T-helper 1 cell treated with Interleukin-12 subunit alpha and Interleukin-12 subunit beta and Interleukin-4 antibody, amounts not matched to agents 30 ng/mL and 1 ng/mL, for 36 hours (primary cell): ENCODE measurements at regions not wholly inside any gene's neighbourhood (a gene's known extent, or its start where the extent isn't known, plus 50 kb on each side); places are given as distances from the start of the nearest gene placed in this dataset.

Experiments used
- intact Hi-C: fragments of 100-400 bp; cut with micrococcal nuclease; formaldehyde crosslinking; loops from one replicate; pipeline ENCODE4 v1.15.1; 2024

DNA sequence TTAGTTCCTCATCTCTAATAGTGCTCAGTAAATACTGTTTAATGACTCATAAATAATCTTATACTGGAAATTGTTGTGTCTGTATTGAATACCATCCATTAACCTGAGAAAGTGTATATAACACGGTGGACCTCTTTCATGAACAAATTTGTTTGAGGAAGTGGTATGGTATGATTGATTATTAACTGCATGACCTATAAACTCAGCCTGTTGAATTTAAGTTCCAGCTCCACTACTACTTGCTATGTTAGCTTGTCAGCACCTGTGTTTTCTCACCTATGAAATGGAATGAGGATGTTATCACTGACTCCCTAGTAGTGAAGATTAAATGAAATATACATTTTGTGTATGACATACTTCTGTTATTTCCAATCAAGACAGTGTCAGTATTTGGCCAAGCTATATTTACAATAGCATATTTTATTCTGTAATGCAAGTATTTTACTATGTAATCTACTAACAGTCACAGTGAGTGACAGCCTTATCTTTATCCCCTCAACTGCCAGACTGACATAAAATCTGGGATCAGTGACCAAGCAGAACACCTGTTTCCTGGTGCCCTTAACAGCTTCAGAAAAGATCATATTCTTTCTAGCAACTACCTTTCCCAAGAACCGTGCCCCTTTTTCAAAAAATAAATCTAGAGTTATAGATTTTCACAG lies 77.3 kb upstream of the ITGA1 start:
- intact Hi-C loops = no loop called here

GRCh38 chr5:52710972-52711596 lies 76.6 kb upstream of the ITGA1 start:
- intact Hi-C loops = no loop called here

GRCh38 chr5:52712354-52712753 lies 75.4 kb upstream of the ITGA1 start:
- intact Hi-C loops = no loop called here

- intact Hi-C loops = loop anchor here (1.0 to 2.0 kb wide), 12 partner anchors 9 to 384 kb away; partner anchors contain the start of genes ITGA1, MOCS2 and PELO
Observed at GRCh38 chr5:52725065-52725746, 62.5 kb upstream of the ITGA1 start.

DNA sequence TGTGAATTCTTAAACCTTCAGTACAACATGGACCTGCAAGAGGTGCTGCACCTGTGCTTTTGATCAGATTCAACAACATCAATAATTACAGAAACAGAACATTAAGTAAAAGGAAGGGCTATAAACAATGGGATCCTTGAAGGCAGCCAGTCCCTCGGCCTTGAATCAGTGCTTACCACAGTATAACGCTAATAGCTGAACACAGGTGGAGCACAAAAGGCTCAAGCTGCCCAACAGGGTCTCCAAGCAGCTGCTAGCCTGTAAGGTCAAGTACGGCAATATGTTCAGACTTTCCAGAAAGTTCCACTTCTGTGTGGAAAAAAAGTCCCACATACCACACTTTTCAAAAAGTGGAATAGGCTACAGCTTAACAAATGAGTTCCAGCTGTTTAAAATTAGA lies 61.9 kb upstream of the ITGA1 start:
- intact Hi-C loops = loop anchor here (1.0 to 2.0 kb wide), 12 partner anchors 10 to 383 kb away; partner anchors contain the start of genes ITGA1, MOCS2 and PELO

DNA sequence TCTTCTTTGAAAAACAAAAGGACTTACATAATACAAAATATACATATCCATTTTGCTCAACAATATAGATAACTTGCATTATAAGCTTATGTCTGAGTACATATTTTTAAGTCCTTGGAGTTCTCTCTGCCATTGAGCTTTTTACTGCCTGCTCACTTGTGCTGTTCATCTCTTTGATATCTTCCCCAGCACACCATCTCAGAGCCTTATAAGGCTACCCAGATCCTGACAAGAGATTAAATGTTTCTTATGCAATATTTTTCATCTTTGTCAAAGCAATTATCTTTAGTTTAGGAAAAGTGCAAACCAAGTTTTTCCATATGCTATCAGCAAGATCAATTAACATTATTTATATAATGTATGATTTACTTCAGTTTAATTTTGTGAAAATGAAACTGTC lies 60.7 kb upstream of the ITGA1 start:
- intact Hi-C loops = no loop called here

- intact Hi-C loops = no loop called here
Observed at GRCh38 chr5:52727576-52727975, 60.1 kb upstream of the ITGA1 start.

GRCh38 chr5:52728224-52728623 lies 59.5 kb upstream of the ITGA1 start:
- intact Hi-C loops = no loop called here

GRCh38 chr5:52728686-52729085 lies 59.0 kb upstream of the ITGA1 start:
- intact Hi-C loops = no loop called here

GRCh38 chr5:52731274-52732027 lies 56.3 kb upstream of the ITGA1 start:
- intact Hi-C loops = no loop called here

DNA sequence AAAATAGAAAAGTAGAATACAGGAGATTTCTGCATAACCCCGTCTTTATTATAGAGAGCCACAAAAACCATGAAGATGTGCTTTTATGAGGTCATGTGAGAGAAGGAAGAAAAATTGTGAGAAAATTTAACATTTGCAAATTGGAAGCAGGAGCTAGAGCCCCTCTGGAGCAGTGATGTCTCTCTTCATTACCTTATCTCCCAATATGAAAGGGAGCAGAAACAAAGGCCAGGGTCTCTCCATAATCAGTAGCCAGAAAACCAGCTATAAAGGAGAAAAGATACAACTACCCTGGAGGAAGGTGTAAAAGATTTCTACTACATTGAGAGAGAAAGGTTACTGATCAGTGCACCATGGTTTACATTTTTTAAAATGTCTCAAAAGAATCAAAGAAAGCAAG lies 53.2 kb upstream of the ITGA1 start:
- intact Hi-C loops = no loop called here

DNA sequence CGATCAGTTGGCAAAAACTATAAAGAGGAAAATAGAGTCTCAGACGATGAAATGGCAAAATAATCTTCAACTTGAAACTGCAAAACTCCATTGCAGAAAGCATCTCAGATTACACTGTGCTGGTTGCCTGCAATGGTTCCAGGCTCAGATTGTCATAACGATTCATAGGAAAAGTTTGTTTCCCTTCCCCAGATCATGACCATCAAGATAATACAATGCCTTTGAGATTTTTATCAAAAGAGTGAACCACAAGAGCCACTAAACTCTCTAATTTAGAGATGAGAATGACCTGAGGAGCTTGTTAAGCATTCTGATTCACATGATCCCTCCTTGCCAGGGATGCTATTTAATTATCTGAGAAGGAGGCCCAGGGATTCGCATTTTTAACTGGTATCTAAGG lies 52.6 kb upstream of the ITGA1 start:
- intact Hi-C loops = no loop called here
